K562 (cell line): ENCODE measurements at regions not wholly inside any gene's neighbourhood (a gene's known extent, or its start where the extent isn't known, plus 50 kb on each side); places are given as distances from the start of the nearest gene placed in this dataset.

ENCODE experiments used
- ATAC-seq: fragments of 200-7000 bp; cut with Tn5 transposase; 3 replicates; pipeline ENCODE4 v1.9.1; 2020; ENCODE audit warnings: moderate library complexity
- BruUV-seq: library from RNA; stranded (reverse); fragments of 400-500 nt; replicated peaks from 2 replicates; lab custom pipeline; 2021; lab: Mats Ljungman, UMichigan
- CTCF ChIA-PET: fragments of 300-600 bp; formaldehyde crosslinking; extraction: SDS; loops from one replicate; lab custom pipeline; 2021; ENCODE audit warnings: low intra/inter-chr PET ratio; lab: Yijun Ruan, JAX
- POLR2A ChIA-PET: fragments of 300-600, 350-650 bp; sonication (Branson Sonifier 250); formaldehyde crosslinking; extraction: SDS; loops from one replicate; lab custom pipeline; 2021; ENCODE audit warnings: antibody characterized with exemption, inconsistent platforms; lab: Yijun Ruan, JAX
- DNase-seq, 4 experiments: peaks; one replicate each; pipeline versions ENCODE4 v3.0.0 to v3.0.0-alpha.2; 2011 to 2018; ENCODE audit warnings: low spot score in 3 of 4, mixed read lengths in 3 of 4; ENCODE audit errors: extremely low read depth in 1 of 4
- FAIRE-seq: peaks from 2 replicates; lab custom pipeline; 2011; peaks lifted over from hg19 to GRCh38; lab: Jason Lieb, UNC
- H2AFZ ChIP-seq: 2 replicates; pipeline ENCODE4 v1.6.0; 2011; ENCODE audit warnings: low read depth, low read length, control low read depth, inconsistent platforms
- H3K27ac ChIP-seq: fragments of 200-600 bp; 3 replicates; pipeline ENCODE4 v1.8.0; 2011; ENCODE audit warnings: low read depth, mild to moderate bottlenecking, control low read depth, inconsistent platforms, low read length, moderate library complexity, mixed read lengths; ENCODE audit errors: extremely low read depth
- H3K27me3 ChIP-seq, 2 experiments: fragments of 300-600 bp in 1 of 2; 2 replicates in 1 of 2; 3 replicates in 1 of 2; pipeline versions ENCODE4 v1.6.0 to v1.8.0; 2011; ENCODE audit warnings: inconsistent platforms in 2 of 2, low read length in 2 of 2, mild to moderate bottlenecking in 1 of 2, mixed read lengths in 1 of 2, moderate library complexity in 1 of 2; ENCODE audit not compliant: control insufficient read depth in 2 of 2, insufficient read depth in 2 of 2
- H3K36me3 ChIP-seq: fragments of 300-600 bp; 3 replicates; pipeline ENCODE4 v1.8.0; 2011; ENCODE audit warnings: mild to moderate bottlenecking, low read length, inconsistent platforms; ENCODE audit not compliant: control insufficient read depth, insufficient read depth
- H3K4me1 ChIP-seq, 2 experiments: fragments of 200-600 bp in 1 of 2; replicated peaks in 1 of 2; 2 replicates in 1 of 2; 3 replicates in 1 of 2; pipeline versions ENCODE4 v1.5.1 to v1.8.0; 2011; ENCODE audit warnings: inconsistent platforms in 2 of 2, low read length in 2 of 2, mild to moderate bottlenecking in 1 of 2, mixed read lengths in 1 of 2, moderate library complexity in 1 of 2; ENCODE audit not compliant: control insufficient read depth in 2 of 2, insufficient read depth in 2 of 2
- H3K4me2 ChIP-seq: 2 replicates; pipeline ENCODE4 v1.6.1; 2011; ENCODE audit warnings: low read length, control low read depth, inconsistent platforms, mixed read lengths; ENCODE audit not compliant: insufficient read depth
- H3K4me3 ChIP-seq: fragments of 200-600 bp; sonication (generic), shearing (Covaris generic); 2 replicates; pipeline ENCODE4 v1.5.1; 2016; ENCODE audit warnings: control low read depth, inconsistent platforms
- H3K79me2 ChIP-seq: fragments of 200-600 bp; 3 replicates; pipeline ENCODE4 v1.8.0; 2011; ENCODE audit warnings: low read length, inconsistent platforms; ENCODE audit not compliant: control insufficient read depth, insufficient read depth
- H3K9ac ChIP-seq, 2 experiments: 2 replicates each; pipeline versions ENCODE4 v1.6.0 to v1.6.1; 2011; ENCODE audit warnings: low read depth in 2 of 2, low read length in 2 of 2, control low read depth in 1 of 2, inconsistent platforms in 1 of 2, mild to moderate bottlenecking in 1 of 2, mixed read lengths in 1 of 2; ENCODE audit not compliant: insufficient read depth in 1 of 2
- H3K9me1 ChIP-seq: one replicate; pipeline ENCODE4 v1.6.0; 2011; ENCODE audit warnings: inconsistent platforms, mild to moderate bottlenecking, low read length, moderate library complexity; ENCODE audit not compliant: control insufficient read depth, insufficient read depth
- H3K9me3 ChIP-seq: replicated peaks from 2 replicates; pipeline ENCODE4 v1.5.1; 2011; ENCODE audit warnings: low read depth, low read length, inconsistent platforms; ENCODE audit not compliant: control insufficient read depth, insufficient read depth
- H4K20me1 ChIP-seq: replicated peaks from 2 replicates; pipeline ENCODE4 v1.6.1; 2011; ENCODE audit warnings: low read length, inconsistent platforms, mixed read lengths; ENCODE audit not compliant: control insufficient read depth, insufficient read depth
- BRD4 ChIP-seq: fragments of 200-600 bp; sonication (generic); IDR thresholded peaks from 2 replicates; pipeline ENCODE4 v1.6.1; 2017; ENCODE audit warnings: inconsistent platforms
- MCM3 ChIP-seq: fragments of 450-650 bp; IDR thresholded peaks from 2 replicates; pipeline ENCODE4 v1.6.1; 2016
- ZSCAN32 ChIP-seq: fragments of 450-650 bp; formaldehyde crosslinking; IDR thresholded peaks from 2 replicates; pipeline ENCODE4 v1.4.0; 2020; ENCODE audit warnings: mild to moderate bottlenecking, moderate library complexity
- in situ Hi-C: fragments of 300-500 bp; cut with MboI; formaldehyde crosslinking; loops from 4 replicates; pipeline ENCODE4 v1.15.0; 2018; ENCODE audit warnings: inconsistent platforms, mixed read lengths
- intact Hi-C: fragments of 100-400 bp; cut with micrococcal nuclease; formaldehyde crosslinking; loops from 2 replicates; pipeline ENCODE4 v1.14.2; 2022
- TF ChIP-seq, protein P1 (sequence below): fragments of 450-650 bp; formaldehyde crosslinking; IDR thresholded peaks from 2 replicates; pipeline ENCODE4 v1.4.0; 2020; ENCODE audit warnings: mild to moderate bottlenecking, moderate library complexity
- TF ChIP-seq, protein P2 (sequence below): IDR thresholded peaks from 2 replicates; pipeline ENCODE4 v1.6.1; 2012; ENCODE audit warnings: low read depth, low read length, improper control_type of control experiment, borderline replicate concordance

DNA sequence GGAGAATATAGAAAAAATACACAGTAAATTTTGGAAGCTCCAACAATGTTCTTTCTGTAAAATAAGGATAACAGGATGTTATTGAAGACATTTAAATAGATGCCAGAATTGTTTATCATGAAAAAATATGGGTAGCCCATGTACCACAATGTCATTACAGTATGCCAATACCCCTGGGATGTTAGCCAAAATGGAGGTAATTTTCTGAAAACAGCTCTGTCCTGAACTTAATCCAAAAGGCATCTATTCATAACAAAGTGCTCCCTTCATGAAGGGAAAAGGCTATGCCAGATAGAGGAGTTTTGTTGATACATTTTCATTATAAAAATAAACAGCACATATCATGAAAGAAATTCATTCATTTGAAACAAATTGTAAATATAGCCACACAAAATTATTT is 1902.6 kb upstream of the AGA start:
- Histone ChIP-seq H4K20me1 (no peaks in the 10 kb centered on the region), H3K36me3 (no peaks in the 10 kb centered on the region), H3K9me3 (no peaks in the 10 kb centered on the region; the same call in 1 of the 2 replicates), H3K9me1 (no peaks in the 10 kb centered on the region), H3K27me3 (no peaks in the 10 kb centered on the region), H3K79me2 (no peaks in the 10 kb centered on the region), H3K4me2 (no peak overlapping the region), H2AFZ (no peak overlapping the region), H3K9ac (no peak overlapping the region), H3K4me1 (no peaks in the 10 kb centered on the region), H3K27ac (no peak overlapping the region), H3K4me3 (no peak overlapping the region)
- no TSS peak for BruUV-seq
- TF ChIP-seq BRD4 (no peak), MCM3 (no peak), ZSCAN32 (CRISPR knock-in tag) (no peak)
- TF ChIP-seq, protein P1, sequence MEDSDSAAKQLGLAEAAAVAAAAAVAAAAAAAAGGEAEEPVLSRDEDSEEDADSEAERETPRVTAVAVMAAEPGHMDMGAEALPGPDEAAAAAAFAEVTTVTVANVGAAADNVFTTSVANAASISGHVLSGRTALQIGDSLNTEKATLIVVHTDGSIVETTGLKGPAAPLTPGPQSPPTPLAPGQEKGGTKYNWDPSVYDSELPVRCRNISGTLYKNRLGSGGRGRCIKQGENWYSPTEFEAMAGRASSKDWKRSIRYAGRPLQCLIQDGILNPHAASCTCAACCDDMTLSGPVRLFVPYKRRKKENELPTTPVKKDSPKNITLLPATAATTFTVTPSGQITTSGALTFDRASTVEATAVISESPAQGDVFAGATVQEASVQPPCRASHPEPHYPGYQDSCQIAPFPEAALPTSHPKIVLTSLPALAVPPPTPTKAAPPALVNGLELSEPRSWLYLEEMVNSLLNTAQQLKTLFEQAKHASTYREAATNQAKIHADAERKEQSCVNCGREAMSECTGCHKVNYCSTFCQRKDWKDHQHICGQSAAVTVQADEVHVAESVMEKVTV (CRISPR knock-in tag): no peak
- TF ChIP-seq, protein P2, sequence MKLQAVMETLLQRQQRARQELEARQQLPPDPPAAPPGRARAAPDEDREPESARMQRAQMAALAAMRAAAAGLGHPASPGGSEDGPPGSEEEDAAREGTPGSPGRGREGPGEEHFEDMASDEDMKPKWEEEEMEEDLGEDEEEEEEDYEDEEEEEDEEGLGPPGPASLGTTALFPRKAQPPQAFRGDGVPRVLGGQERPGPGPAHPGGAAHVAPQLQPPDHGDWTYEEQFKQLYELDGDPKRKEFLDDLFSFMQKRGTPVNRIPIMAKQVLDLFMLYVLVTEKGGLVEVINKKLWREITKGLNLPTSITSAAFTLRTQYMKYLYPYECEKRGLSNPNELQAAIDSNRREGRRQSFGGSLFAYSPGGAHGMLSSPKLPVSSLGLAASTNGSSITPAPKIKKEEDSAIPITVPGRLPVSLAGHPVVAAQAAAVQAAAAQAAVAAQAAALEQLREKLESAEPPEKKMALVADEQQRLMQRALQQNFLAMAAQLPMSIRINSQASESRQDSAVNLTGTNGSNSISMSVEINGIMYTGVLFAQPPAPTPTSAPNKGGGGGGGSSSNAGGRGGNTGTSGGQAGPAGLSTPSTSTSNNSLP: no peak
- intact Hi-C loops (no loop called here), in situ Hi-C loops (no loop called here)
- ChIA-PET CTCF (no interaction called here), POLR2A (no interaction called here)
- ATAC-seq (no peak), DNase-seq (no peak), FAIRE-seq (no peak)
